ENCODE measurements at regions not wholly inside any gene's neighbourhood (a gene's known extent, or its start where the extent isn't known, plus 50 kb on each side); places are given as distances from the start of the nearest gene placed in this dataset.

GRCh38 chr1:190711069-190711468, 233.4 kb upstream of the BRINP3 start:
- TF ChIP-seq EZH2 (IDR thresholded peaks at IDR 0.05; ENCODE audit: low read length, missing control alignments) (no peak), CTCF (conservative IDR thresholded peaks at IDR 0.05 in 1 of 2, IDR thresholded peaks at IDR 0.05 in 1 of 2; ENCODE audit: low read depth in 1 of 2, low read length in 2 of 2) (no peak)

Data from fibroblast of lung (primary cell).